ENCODE measurements at regions not wholly inside any gene's neighbourhood (a gene's known extent, or its start where the extent isn't known, plus 50 kb on each side); places are given as distances from the start of the nearest gene placed in this dataset.

- TF ChIP-seq CTCF (conservative IDR thresholded peaks at IDR 0.05 in 1 of 2, IDR thresholded peaks at IDR 0.05 in 1 of 2; ENCODE audit: extremely low read depth in 1 of 2, insufficient read depth in 1 of 2, low read depth in 1 of 2, low read length in 2 of 2): no peak
- no peak for TF ChIP-seq EZH2 (IDR thresholded peaks at IDR 0.05; ENCODE audit: borderline replicate concordance, low read length)
These were observed 311.7 kb upstream of the CTSO start for GRCh38 chr4:156265407-156265806.

Data from mammary epithelial cell (primary cell).